Gastrocnemius medialis (tissue), 4 donors: ENCODE measurements at regions not wholly inside any gene's neighbourhood (a gene's known extent, or its start where the extent isn't known, plus 50 kb on each side); places are given as distances from the start of the nearest gene placed in this dataset.

Experiments used
- CTCF ChIP-seq, 5 experiments: fragments of 450-650 bp in 3 of 5; fragments of 200-600 bp in 2 of 5; sonication (generic) in 2 of 5; IDR thresholded peaks in 4 of 5; conservative IDR thresholded peaks in 1 of 5; 1 replicate in 4 of 5; 2 replicates in 1 of 5; pipeline ENCODE4 v1.5.1; 2016 to 2019; ENCODE audit warnings: antibody characterized with exemption in 5 of 5, mild to moderate bottlenecking in 3 of 5, moderate library complexity in 3 of 5
- POLR2A ChIP-seq, 2 donors: fragments of 450-650 bp; IDR thresholded peaks; one replicate each; pipeline ENCODE4 v1.6.1; 2017; ENCODE audit warnings: antibody characterized with exemption in 2 of 2, mild to moderate bottlenecking in 2 of 2, moderate library complexity in 2 of 2

GRCh38 chr4:138798404-138798803 is 217.2 kb upstream of the NOCT start:
- TF ChIP-seq POLR2A (IDR thresholded peaks at IDR 0.05) (no peak), CTCF (IDR thresholded peaks at IDR 0.05 in 4 of 5, conservative IDR thresholded peaks at IDR 0.05 in 1 of 5) (no peak)
